NCI-H1092 (cell line): ENCODE measurements at regions not wholly inside any gene's neighbourhood (a gene's known extent, or its start where the extent isn't known, plus 50 kb on each side); places are given as distances from the start of the nearest gene placed in this dataset.

Experiments
- DNase-seq: peaks from one replicate; lab custom pipeline; 2025; lab: John Stamatoyannopoulos, UW

DNA sequence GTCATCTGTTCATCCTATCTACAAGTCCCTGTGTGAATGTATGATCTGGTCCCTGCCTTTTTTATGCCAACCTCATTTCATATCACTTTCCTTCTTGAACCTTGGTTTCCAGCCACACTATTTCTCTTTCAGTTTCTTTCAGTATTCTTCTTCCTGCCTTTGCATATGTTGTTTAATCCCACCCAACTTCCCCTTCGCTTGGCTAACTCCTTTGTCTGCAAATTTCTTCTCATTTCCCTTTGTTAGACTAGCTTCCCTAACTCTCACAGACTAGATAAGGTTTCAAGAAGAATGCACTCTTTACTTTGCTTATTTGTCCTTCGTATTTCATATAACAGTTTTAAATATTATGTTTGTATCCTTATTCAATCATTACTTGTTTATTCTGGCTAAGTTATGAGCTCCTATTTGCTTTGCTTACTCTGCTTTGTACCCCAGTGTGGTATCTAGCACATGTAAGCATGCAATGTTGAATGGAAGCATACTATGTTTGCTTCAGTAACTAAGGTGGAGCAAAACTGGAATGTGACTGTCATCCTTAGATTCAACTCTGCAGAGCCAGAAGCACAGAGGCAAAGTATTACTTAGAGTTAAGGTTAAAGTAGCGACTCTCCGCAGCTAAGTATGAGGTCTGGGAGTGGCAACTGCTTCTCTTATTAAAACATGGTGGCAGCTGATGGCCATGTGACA lies 681.3 kb downstream of the CPS1 start:
- DNase-seq, result no peak

DNA sequence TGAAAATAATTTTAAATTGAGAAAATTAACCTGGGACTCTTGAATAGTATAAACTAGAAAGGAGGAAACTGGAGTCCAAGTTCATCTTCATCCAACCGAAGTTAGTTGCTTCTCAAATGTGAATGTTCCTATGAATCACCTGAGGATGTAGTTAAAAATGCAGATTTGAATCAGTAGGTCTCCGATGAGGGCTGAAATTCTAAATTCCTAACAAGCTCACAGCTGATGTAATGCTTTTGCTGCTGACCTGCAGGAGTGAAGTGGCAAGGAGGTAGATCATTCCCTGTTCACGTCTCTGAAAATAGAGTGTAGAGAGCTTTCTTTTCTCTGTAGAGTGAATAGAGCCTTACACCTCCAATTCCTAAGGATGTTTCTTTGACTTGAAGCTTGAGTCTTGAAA lies 685.5 kb downstream of the CPS1 start:
- DNase-seq, result no peak

- DNase-seq, result no peak
These were observed 691.4 kb downstream of the CPS1 start for GRCh38 chr2:211247751-211248150.

GRCh38 chr2:211248841-211249240 lies 692.4 kb downstream of the CPS1 start:
- no peak for DNase-seq

DNA sequence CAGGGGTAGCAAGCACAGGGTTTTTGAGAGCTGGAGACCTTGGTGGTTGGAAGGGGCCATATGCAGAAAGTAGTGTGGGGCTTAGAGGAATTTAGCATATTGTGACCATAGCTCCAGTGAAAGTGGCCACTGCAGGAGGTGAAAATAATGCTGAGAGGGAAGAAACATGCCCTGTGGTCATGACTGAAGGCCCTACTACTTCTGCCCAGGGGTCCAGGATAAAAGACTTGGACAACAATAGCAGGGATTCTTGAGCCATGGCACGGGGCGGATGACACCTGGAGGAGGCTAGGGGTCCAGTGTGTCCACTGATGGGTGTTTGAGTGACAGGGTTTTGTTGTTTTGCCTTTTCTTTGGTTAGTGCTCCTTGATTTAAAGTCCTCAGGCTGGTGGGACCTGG lies 694.6 kb downstream of the CPS1 start:
- DNase-seq, result no peak

- DNase-seq, result no peak
These were observed 702.4 kb downstream of the CPS1 start for GRCh38 chr2:211258646-211259335.

GRCh38 chr2:211259831-211260476 lies 703.6 kb downstream of the CPS1 start:
- no peak for DNase-seq

- DNase-seq, result no peak
These were observed 713.9 kb downstream of the CPS1 start for GRCh38 chr2:211270257-211270656.

DNA sequence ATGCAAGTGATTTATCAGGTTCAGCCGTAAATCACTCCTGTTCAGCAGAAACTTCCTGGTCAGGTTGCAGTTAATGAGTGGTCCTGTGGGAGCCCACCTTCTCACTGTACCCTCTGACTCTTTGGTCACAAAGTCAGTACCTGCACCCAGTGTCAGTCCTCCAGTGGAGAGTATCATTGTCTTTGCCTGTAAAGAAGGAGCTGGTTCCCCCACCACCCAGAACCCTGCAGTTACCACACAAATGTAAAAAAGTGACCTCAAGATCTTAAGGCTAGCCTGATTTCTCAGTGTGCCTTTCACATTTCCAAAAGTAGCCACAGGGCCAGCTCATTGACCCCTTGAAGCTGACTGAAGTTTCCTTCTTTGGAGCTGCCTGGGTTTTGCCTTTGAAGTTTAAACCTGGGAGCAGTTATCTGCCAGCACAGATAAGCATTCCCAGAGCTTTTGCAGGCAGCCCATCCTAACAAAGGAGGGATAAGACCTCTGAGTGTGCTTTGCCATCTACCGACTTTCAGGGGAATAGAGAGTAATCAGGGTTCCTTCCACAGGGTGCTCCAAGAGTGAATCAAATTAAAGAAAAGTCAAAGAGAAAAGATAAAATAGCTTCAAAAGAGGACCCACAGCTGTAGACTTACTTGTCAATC lies 725.2 kb downstream of the CPS1 start:
- no peak for DNase-seq

- no peak for DNase-seq
These were observed 746.3 kb downstream of the CPS1 start for GRCh38 chr2:211302676-211303075.

DNA sequence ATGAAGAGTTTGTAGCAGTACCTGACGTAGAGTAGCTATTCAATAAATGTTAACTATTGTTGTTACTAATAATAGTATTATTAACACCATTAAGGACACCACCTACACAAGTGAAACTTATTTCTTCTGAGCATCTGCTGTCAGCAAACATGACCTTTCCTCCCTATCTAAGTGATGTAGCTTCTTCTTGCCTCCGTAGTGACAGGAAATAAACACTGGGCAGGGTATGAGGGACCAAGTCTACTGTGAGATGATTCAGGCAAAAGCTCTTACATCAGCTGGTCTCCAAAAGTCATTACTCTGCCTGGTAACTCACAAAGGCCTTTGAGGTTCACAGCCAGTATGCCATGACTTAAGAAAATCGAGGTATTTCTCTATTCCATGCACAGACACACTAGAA lies 750.5 kb downstream of the CPS1 start:
- no peak for DNase-seq
